ENCODE measurements at regions not wholly inside any gene's neighbourhood (a gene's known extent, or its start where the extent isn't known, plus 50 kb on each side); places are given as distances from the start of the nearest gene placed in this dataset.
"Not testable (repeated sequence)": the region's sequence is repeated elsewhere in the genome, so short reads cannot be mapped to it uniquely, and the experiment has no call there.

DNA sequence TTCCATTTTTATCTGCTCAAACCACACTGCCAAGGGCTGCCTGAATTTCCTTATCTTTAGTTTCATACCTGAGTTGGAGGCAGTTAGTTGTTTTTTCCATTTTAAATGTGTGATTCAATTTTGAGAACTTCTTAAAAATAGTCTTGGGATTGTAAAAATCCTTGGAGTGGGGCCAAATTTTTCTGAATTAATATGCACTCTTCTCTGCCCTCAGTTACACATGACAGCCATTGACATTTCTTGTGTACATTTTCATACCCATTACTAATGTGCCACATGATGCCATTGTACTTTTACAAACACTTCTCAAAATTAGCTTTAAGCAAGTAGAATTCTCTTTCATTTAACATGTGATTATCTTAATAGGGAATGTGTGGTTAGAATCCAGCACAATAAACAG is 141.7 kb downstream of the C3orf38 start:
- no peak for DNase-seq (ENCODE audit: low spot score)

DNA sequence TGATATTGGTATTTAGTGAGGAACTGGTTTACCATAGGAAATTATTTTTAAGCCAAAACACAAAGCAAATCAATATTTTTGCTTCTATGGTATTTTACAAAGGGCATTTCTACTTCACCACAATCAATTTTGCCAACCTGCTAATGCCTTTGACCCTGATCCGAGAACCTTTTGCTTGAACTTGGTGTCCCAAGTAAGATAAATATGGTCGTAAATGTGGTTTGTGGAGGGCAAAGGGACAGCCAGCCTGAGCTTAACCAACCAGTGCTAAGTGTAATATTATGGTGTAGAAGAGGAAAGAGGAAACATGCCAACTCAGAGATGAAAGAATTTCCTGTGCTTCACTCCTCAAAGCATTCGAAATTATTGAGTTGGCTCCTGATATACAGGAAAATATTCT is 148.4 kb downstream of the C3orf38 start:
- no peak for DNase-seq (ENCODE audit: low spot score)

DNA sequence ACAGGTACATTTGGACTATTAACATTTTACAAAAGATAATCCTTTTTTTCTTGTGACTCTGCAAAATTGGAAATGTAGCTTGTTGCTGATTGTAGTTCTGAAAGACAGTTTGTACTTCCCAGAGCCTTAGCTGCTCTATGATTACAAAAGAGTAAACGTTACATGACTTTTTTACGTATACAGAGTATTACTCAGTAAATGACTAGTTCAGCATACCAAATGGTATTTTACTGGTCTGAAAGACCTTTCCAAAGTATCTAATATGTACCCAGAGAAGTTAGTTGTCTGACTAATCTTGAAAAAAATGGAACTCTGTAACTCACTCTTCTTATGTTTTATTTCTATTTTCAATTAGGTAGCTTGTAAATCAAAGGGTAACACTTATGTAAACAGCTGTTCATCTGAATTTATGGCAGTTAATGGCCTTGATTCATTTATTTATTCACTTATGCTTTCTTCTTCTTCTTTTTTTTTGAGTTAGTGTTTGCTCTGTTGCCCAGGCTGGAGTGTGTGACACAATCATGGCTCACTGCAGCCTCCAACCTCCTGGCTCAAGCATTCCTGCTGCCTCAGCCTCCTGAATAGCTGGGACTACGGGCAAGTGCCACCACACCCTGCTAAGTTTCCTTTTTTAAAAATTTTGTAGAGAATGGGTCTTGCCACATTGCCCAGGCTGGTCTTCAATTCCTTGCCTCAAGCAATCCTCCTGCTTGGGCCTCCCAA is 151.7 kb downstream of the C3orf38 start:
- DNase-seq (ENCODE audit: low spot score) = no peak

DNA sequence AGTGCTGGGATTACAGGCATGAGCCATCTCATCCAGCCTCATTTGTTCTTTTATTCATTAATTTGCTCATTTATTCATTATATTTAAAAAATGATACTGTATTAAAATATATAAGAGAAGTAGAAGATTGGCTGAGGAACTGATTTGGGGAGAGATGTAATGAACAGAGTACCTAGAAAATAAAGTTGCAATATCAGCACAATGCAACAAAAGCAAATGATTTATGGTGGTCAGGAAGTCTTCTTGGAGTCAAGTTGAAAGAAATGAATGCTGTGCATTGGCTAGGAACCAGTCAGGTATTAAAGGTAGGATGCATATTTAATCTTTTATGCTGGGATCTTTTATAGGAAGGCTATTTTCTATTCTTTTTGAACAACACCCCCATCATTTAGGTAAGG is 152.2 kb downstream of the C3orf38 start:
- no peak for DNase-seq (ENCODE audit: low spot score)

DNA sequence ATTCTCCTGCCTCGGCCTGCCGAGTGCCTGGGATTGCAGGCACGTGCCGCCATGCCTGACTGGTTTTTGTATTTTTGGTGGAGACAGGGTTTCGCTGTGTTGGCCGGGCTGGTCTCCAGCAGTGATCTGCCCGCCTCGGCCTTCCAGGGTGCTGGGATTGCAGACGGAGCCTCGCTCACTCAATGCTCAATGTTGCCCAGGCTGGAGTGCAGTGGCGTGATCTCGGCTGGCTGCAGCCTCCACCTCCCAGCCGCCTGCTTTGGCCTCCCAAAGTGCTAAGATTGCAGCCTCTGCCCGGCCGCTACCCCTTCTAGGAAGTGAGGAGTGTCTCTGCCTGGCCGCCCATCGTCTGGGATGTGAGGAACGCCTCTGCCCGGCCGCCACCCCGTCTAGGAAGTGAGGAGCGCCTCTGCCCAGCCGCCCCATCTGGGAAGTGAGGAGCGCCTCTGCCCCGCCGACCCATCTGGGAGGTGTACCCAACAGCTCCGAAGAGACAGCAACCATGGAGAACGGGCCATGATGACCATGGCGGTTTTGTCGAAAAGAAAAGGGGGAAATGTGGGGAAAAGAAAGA is 153.7 kb downstream of the C3orf38 start:
- not testable (repeated sequence) for DNase-seq (ENCODE audit: low spot score)

DNA sequence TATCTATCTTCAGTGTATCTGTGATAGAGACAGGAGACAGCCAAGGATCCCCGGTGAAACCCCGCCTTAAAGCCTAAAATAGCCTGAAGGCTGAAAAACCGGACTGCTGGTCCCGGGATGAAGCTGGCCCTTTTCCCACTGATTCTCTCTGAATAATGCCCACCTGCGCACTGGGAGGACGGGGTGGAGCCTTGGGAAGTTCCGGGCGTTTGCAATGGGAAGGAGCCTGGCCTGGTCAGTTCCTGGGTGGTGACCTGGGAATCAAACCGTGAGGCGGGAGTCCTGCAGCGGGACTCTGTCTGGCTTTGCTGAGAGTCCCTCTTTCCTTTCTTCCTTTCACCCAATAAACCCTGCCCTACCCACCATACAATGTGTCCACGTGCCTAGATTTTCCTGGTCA is 157.9 kb downstream of the C3orf38 start:
- DNase-seq (ENCODE audit: low spot score) = no peak

DNA sequence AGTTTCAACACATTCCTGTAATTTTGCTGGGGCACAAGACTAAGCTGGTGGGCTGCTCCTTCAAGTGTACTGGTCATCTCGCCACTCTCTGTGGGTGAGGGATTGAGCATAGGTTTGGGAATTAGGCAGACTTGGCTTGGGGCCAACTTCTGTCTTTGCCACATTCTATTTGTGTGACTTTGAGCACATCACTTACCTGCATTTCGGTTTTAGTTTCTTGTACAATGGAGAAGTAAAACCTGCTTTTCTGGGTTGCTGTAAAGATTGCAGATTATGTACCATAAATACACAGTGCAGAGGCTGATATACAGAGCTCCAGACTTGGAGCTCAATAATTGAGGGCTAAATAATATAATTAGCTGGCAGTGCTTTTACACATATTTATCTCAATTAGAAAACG is 162.1 kb downstream of the C3orf38 start:
- no peak for DNase-seq (ENCODE audit: low spot score)

DNA sequence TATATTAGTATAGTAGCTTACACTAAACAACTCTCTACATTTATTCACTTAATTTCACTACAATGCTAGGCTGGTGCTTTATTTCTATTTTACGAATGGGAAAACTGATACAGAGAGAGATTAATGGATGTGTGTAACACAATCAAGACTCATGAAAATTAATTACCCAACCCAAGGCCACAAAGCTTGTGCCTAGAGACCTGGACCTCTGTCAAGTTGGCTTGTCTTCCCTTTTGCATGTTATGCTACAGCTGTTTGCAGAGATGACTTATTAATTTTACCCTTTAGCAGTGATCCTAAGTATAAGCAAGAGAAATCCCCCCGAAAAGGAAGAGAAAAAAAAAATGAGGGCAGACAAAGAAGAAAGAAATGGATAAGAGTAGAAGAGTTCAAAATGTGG is 162.5 kb downstream of the C3orf38 start:
- DNase-seq (ENCODE audit: low spot score) = no peak

DNA sequence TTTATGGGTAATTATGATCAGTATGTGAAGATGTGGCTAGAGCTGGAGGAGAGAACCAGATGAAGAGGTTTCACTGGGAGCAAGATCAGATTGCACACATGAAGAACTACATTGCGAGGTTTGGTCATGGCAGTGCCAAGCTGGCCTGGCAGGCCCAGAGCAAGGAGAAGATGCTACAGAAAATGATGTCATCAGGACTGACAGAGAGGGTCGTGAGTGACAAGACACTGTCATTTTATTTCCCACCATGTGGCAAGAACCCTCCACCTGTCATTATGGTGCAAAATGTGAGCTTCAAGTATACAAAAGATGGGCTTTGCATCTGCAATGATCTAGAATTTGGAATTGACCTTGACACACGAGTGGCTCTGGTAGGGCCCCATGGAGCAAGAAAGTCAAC is 168.3 kb downstream of the C3orf38 start:
- DNase-seq (ENCODE audit: low spot score) = no peak

DNA sequence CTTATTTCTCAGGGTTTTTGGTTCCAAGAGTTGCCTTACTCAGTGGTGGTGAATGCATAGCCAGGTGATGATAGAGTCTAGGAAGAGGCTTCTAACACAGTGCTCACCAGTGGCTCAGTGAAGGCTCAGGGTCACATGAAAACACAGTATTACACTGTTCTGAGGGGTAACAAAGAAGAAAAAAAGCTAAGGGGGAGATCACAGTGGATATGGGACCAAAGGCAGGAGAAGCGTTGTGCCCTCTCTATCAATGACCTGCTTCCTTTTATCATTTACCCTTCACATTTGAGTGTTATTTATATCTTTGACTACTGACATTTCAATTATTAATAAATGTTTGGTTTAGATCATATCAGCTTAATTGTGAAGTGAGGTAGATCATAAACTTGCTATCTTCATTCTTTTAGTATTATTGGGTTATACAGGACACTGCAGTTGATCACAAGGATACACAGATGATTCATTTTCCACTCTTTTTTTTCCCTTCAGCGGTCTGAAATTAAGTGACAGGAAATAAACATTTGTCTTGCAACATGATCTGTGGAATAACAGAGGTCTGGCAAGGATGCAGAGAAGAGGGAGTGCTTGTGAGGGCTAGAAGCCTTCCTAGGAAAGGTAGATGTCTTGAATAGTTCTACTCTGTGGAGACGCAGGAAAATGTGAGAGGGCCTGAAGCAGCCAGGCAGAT is 171.7 kb downstream of the C3orf38 start:
- DNase-seq (ENCODE audit: low spot score) = no peak

DNA sequence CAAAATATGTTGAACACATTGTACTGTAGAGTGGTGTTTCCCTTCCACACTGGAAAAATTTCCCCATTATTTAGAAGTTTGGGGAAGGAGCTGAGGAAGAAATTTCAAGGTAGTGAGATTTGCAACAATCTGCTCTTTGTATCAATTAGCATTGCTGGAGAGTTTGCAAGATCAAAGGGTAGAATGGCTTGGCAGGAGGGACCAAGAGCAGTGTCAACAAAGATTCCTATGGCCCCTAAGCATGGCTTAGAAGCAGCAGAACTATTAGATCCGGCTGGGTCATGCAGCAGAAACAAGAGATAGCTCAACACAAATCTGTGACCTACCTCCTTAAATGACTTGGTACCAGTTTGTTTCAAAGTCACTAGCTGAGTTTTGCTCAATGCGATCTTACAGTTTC is 175.0 kb downstream of the C3orf38 start:
- no peak for DNase-seq (ENCODE audit: low spot score)

DNA sequence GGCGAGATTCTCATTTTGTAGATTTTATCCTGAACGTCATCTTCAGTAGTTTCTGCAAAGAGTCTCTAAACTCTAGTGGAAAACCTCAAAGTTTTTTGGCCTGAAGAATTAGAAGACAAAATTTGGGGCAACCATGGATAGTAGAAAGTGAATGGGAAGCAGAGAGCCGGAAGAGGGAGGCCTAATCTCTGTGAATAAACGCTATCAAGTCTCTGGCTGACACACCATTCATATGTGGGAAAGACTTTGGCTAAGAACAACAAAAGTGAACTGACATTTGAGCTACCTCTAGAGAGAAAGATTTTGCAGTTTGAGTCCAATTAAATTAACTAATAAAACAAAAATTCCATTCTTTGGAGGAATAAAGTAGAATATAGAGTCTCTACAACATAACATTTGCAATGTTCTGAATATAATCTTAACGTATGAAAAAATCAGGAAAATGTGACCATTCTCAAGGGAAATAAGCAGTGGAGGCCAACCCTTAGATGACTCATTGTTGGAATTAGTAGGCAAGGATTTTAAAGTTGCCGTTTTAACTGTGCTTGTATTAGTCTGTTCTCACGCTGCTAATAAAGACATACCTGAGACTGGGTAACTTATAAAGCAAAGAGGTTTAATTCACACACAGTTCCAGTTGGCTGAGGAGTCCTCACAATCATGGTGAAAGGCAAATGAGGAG is 184.6 kb downstream of the C3orf38 start:
- DNase-seq (ENCODE audit: low spot score) = no peak

DNA sequence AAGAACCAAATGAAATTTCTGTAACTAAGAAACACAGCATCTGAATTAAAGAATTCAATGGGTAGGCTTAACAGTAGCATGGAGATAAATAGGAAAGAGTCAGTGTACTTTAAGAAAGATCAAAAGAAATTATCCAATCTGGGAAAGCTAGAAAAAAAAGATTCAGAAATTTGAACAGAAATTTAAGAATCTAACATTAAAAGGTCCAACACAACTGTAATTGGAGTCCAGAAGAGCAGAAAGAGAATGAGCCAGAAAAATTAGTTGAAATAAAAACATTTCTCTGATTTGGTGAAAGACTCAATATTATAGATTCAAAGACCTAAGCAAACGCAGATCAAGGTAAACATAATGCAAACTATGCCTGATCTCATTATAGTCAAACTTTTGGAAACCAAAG is 187.1 kb downstream of the C3orf38 start:
- no peak for DNase-seq (ENCODE audit: low spot score)

DNA sequence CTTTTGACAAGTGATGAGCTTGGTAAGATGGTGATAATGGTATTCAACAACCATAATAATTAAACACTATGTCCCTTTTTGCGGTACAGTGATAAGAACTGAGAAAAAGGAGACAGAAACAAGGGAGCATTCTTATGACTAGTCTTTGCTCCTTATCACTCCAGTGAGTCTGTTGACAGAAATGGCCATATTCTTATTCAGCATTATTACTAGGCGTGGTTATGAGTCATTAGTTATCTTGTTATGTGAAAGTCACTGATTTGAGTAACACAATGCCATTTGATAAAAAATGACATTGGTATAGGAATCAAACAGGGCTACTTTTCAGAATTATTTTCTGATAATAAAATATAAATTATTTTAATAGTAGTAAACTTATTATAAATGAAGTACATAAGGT is 193.5 kb downstream of the C3orf38 start:
- no peak for DNase-seq (ENCODE audit: low spot score)

DNA sequence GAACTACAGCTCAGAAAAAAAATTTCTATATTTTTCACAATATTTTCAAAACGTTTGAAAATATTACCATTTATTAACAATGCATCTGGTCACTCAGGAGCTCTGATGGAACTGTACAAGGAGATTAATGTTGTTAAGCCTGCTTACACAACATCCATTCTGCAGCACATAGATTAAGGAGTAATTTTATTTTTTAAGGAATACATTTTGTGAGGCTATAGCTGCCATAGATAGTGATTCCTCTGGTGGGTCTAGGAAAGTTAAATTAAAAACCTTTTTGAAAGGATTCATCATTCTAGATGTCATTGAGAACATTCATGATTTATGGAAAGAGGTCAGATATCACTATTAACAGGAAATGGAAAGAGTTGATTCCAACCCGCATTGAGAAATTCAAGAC is 196.9 kb downstream of the C3orf38 start:
- DNase-seq (ENCODE audit: low spot score) = no peak

DNA sequence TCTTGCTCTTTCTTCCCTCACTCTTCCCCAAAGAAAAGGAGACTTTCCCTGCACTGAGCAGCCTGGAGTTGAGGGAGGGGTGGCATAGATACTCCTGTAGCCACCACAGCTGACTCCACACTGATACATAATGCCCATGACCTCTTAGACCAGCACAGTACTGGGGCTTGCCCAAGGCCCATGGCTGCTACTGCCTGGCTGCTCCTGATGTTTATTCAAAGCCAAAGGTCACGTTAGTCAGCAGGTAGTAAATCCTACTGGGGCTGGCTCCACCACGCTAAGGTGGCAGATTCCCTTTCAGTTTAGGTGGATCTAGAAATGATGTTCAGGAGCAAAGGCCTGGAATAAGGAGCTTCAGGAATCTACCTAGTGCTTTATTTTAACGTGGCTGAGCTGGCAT is 212.7 kb downstream of the C3orf38 start:
- no peak for DNase-seq (ENCODE audit: low spot score)

DNA sequence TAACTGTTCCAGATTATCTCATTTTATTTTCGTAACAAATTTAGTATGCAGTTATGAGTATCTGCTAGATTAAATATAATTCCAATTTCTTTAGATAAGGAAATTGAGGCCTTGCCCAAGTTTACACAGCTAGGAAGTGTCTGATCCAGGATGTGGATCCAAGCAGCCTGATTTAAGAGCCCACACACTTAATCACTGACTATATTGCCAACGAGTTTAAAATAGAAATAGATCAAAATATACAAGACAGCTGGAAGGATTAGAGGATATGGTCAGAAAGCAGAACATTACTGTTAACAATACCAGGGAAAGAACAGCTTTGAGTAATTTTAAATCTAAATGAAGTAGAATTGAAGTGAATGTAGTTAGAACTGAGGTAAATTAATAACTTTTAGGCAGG is 215.2 kb downstream of the C3orf38 start:
- no peak for DNase-seq (ENCODE audit: low spot score)

DNA sequence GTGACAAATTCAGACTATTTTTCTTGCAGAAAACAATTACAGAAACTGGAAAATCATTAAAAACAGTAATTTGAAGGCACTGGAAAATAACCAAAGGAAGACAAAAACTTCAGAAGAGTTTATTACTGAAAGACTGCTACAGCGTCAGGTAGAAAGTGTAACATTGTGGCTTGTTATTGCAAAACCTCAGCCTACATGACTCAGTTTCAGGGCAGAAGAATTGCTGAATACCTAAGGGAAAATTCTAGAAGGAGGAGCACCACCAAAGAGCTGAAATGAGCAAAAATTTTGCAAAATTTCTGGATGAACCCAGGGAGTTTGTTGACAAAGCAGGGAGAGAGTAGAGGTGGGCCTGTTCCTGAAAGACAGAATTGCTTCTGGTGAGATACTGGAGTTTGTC is 219.6 kb downstream of the C3orf38 start:
- DNase-seq (ENCODE audit: low spot score) = no peak

DNA sequence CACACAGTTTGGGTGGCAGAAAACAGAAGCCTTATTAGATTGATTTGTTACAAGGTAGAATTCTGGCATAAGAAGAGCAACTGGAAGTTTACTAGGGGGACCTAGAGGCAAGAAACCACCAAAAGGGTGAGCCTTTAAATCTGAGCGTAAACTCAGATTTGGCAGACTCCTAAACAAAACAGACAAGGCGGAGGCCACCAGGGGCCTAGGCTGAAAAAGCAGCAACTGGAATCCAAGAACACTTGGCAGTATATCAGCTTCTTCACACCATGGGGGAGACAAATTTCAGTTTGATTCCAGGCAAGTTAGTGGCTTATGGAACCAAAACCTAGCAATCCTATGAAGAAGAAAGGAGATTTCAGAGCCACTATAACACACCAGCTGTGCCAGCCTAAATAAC is 220.0 kb downstream of the C3orf38 start:
- no peak for DNase-seq (ENCODE audit: low spot score)

DNA sequence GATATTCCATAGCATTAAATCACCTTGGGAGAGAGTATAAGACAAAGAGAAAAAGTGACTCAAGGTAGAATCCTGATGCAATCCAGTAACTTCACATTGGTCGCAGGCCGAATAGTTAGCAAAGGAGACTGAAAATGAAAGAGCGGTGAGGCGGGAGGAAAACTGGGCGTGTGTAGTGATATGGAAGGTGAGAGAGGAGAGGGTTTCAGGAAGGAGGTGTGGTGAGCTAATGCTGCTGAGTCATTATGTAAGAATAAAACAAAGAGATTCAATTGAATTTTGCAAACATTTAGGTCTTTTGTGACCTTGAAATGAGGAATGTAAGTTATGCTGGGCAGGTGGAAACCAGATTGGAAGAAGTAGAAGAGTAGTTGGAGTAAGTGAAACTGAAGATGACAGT is 235.3 kb downstream of the C3orf38 start:
- DNase-seq (ENCODE audit: low spot score) = no peak

DNA sequence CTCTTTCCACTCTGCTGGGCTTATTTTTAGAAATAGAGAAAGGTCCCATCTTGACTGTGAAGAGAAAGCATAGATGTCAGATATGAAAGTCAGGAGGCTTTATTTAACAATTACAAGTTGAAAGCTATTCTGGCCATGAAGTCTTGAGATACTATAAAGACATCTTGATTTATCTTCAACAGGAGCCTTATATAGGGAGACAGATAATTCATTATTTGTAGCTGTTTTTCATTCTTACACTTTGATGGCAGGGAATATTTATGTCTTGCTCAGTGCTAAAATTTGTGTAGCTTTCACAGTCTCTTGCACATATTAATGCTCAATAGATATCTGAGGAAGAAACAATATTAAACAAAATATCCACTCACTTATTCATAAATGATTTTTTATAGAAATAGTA is 248.8 kb downstream of the C3orf38 start:
- DNase-seq (ENCODE audit: low spot score) = no peak

DNA sequence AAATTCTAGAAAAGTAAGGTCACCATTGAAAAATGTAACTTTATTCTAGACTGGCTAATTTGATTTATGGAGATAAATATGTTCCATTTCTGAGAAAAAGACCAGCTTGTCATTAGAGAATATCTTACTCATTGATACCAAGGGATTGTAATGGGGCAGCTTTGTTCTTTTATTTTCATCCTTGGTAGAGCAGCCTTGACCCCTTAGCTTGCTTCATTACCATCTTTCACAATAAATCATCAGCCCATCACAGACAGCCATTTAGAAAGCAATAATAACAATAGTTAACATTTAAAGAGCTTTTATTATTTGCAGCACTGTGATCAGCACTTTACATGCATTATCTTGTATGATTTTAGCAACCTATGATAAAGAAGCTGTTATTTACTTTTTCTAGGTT is 253.6 kb downstream of the C3orf38 start:
- DNase-seq (ENCODE audit: low spot score) = no peak

DNA sequence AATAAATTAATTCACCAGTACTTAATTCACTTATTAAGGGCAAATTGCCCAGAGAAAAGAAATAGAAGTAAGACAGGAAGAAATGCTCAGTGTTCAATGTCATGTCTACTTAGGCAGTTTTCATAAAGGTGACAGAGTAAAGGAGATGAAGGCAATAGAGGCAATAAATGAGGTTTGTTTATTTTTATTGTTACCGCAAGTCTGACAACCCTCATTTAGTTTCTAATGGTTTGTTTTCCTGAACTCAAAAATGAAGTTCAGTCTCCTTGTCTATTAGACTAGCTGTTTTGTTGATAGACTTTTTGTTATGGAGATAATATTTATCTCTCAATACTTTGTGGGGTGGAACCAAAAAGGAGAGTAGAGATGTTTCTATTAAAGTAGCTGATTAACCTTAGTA is 258.3 kb downstream of the C3orf38 start:
- DNase-seq (ENCODE audit: low spot score) = no peak

Measured in AG08396 (cell line).